WTC11 (cell line): ENCODE measurements at regions not wholly inside any gene's neighbourhood (a gene's known extent, or its start where the extent isn't known, plus 50 kb on each side); places are given as distances from the start of the nearest gene placed in this dataset.

Experiments
- ATAC-seq: fragments of 200-7000 bp; cut with Tn5 transposase; 2 replicates; pipeline ENCODE4 v1.10.0; 2021; ENCODE audit warnings: mild to moderate bottlenecking, moderate library complexity
- CTCF ChIA-PET: fragments of 300-600 bp; sonication (Branson Sonifier 250); formaldehyde crosslinking; loops from one replicate; lab custom pipeline; 2021; ENCODE audit warnings: antibody characterized with exemption; lab: Charles Lee
- POLR2A ChIA-PET: fragments of 350-600 bp; sonication (Branson Sonifier 250); formaldehyde crosslinking; loops from one replicate; lab custom pipeline; 2021; ENCODE audit warnings: antibody characterized with exemption; lab: Charles Lee
- DNase-seq: peaks from one replicate; pipeline ENCODE4 v3.0.0; 2021; ENCODE audit warnings: low spot score
- H3K27ac Mint-ChIP-seq: 2 replicates; pipeline ENCODE4 v1.8.0; 2021; ENCODE audit warnings: mixed read lengths
- H3K27me3 Mint-ChIP-seq: 2 replicates; pipeline ENCODE4 v1.8.0; 2021; ENCODE audit warnings: low read depth, mild to moderate bottlenecking, moderate library complexity, mixed read lengths
- H3K36me3 Mint-ChIP-seq: 2 replicates; pipeline ENCODE4 v1.8.0; 2021; ENCODE audit warnings: mixed read lengths
- H3K4me1 Mint-ChIP-seq: 2 replicates; pipeline ENCODE4 v1.8.0; 2022; ENCODE audit warnings: mixed read lengths
- H3K4me3 Mint-ChIP-seq: 2 replicates; pipeline ENCODE4 v1.8.0; 2021; ENCODE audit warnings: mild to moderate bottlenecking, moderate library complexity, mixed read lengths
- H3K9me3 Mint-ChIP-seq: 2 replicates; pipeline ENCODE4 v1.8.0; 2021; ENCODE audit warnings: mixed read lengths
- ATF1 ChIP-seq: sonication (generic); formaldehyde crosslinking; IDR thresholded peaks from 2 replicates; pipeline ENCODE4 v1.8.1; 2023; ENCODE audit warnings: mild to moderate bottlenecking, moderate library complexity, missing genetic modification reagents
- CBFB ChIP-seq: sonication (generic); formaldehyde crosslinking; IDR thresholded peaks from 2 replicates; pipeline ENCODE4 v1.8.1; 2022; ENCODE audit warnings: mild to moderate bottlenecking, low read depth, missing genetic modification reagents
- CREB1 ChIP-seq: sonication (generic); formaldehyde crosslinking; IDR thresholded peaks from 2 replicates; pipeline ENCODE4 v1.8.0; 2023; ENCODE audit warnings: mild to moderate bottlenecking, missing genetic modification reagents
- FOXJ3 ChIP-seq: sonication (generic); formaldehyde crosslinking; IDR thresholded peaks from 2 replicates; pipeline ENCODE4 v1.9.0; 2021; ENCODE audit warnings: missing genetic modification reagents, mild to moderate bottlenecking, borderline replicate concordance
- GRHL2 ChIP-seq: fragments of 250-450 bp; sonication (Bioruptor Pico); IDR thresholded peaks from 2 replicates; pipeline ENCODE4 v1.8.0; 2022; ENCODE audit warnings: mild to moderate bottlenecking, moderate library complexity; ENCODE audit not compliant: insufficient replicate concordance, severe bottlenecking
- MXD4 ChIP-seq: fragments of 250-450 bp; sonication (Bioruptor Pico); IDR thresholded peaks from 2 replicates; pipeline ENCODE4 v1.8.0; 2021; ENCODE audit warnings: mild to moderate bottlenecking, moderate library complexity, borderline replicate concordance
- NFE2L1 ChIP-seq: sonication (generic); formaldehyde crosslinking; IDR thresholded peaks from 2 replicates; pipeline ENCODE4 v1.8.1; 2023; ENCODE audit warnings: missing genetic modification reagents
- SP1 ChIP-seq: sonication (generic); formaldehyde crosslinking; conservative IDR thresholded peaks from 2 replicates; pipeline ENCODE4 v1.8.1; 2022; ENCODE audit warnings: missing genetic modification reagents
- TP53 ChIP-seq: sonication (generic); formaldehyde crosslinking; IDR thresholded peaks from 2 replicates; pipeline ENCODE4 v1.8.1; 2023; ENCODE audit warnings: mild to moderate bottlenecking, missing genetic modification reagents
- ZNF317 ChIP-seq: sonication (generic); formaldehyde crosslinking; IDR thresholded peaks from 2 replicates; pipeline ENCODE4 v1.8.1; 2023; ENCODE audit warnings: low read depth, mild to moderate bottlenecking, moderate library complexity, missing genetic modification reagents, borderline replicate concordance
- ZNF423 ChIP-seq: fragments of 250-450 bp; sonication (Bioruptor Pico); IDR thresholded peaks from 2 replicates; pipeline ENCODE4 v2.1.2; 2022; ENCODE audit warnings: mild to moderate bottlenecking, moderate library complexity
- TF ChIP-seq, protein P1 (sequence below): sonication (generic); formaldehyde crosslinking; IDR thresholded peaks from 2 replicates; pipeline ENCODE4 v1.8.1; 2023; ENCODE audit warnings: mild to moderate bottlenecking, missing genetic modification reagents
- TF ChIP-seq, protein P2 (sequence below): fragments of 250-450 bp; sonication (Bioruptor Pico); IDR thresholded peaks from 2 replicates; pipeline ENCODE4 v1.8.0; 2021; ENCODE audit warnings: mild to moderate bottlenecking
- TF ChIP-seq, protein P3 (sequence below): fragments of 250-450 bp; sonication (Bioruptor Pico); conservative IDR thresholded peaks from 2 replicates; pipeline ENCODE4 v1.9.0; 2021; ENCODE audit warnings: mild to moderate bottlenecking
- TF ChIP-seq, protein P4 (sequence below): sonication (generic); formaldehyde crosslinking; IDR thresholded peaks from 2 replicates; pipeline ENCODE4 v1.8.1; 2023; ENCODE audit warnings: mild to moderate bottlenecking, missing genetic modification reagents, moderate library complexity
- TF ChIP-seq, protein P5 (sequence below): sonication (generic); formaldehyde crosslinking; IDR thresholded peaks from 2 replicates; pipeline ENCODE4 v1.8.1; 2023; ENCODE audit warnings: mild to moderate bottlenecking, missing genetic modification reagents, moderate library complexity
- TF ChIP-seq, protein P6 (sequence below): sonication (generic); formaldehyde crosslinking; IDR thresholded peaks from 2 replicates; pipeline ENCODE4 v1.8.1; 2022; ENCODE audit warnings: missing genetic modification reagents, borderline replicate concordance
- TF ChIP-seq, protein P7 (sequence below): sonication (generic); formaldehyde crosslinking; IDR thresholded peaks from 2 replicates; pipeline ENCODE4 v1.8.0; 2023; ENCODE audit warnings: missing genetic modification reagents, mild to moderate bottlenecking, borderline replicate concordance
- TF ChIP-seq, protein P8 (sequence below): sonication (generic); formaldehyde crosslinking; IDR thresholded peaks from 2 replicates; pipeline ENCODE4 v1.8.1; 2022; ENCODE audit warnings: mild to moderate bottlenecking, missing genetic modification reagents, moderate library complexity, borderline replicate concordance
- TF ChIP-seq, protein P9 (sequence below): sonication (generic); formaldehyde crosslinking; IDR thresholded peaks from 2 replicates; pipeline ENCODE4 v1.8.1; 2023; ENCODE audit warnings: mild to moderate bottlenecking, missing genetic modification reagents

DNA sequence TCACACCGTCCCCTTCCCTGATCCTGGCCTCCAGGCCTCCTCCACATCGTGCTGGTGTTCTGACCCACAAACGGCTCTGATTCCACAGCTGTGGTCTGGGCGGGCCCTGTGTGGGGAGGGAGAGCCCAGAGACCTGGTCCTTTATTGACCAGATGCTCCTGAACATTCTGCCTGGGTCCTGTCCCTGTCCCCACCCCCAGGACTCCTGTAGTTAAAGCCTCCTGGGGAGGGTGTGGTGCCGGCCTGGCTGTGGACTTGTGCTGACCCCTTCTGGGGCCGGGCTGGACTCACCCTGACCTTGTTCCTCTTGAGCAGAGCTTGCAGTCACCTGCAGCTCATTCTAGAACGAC is 128.7 kb downstream of the CTTN start (continued):
- TF ChIP-seq, protein P1, sequence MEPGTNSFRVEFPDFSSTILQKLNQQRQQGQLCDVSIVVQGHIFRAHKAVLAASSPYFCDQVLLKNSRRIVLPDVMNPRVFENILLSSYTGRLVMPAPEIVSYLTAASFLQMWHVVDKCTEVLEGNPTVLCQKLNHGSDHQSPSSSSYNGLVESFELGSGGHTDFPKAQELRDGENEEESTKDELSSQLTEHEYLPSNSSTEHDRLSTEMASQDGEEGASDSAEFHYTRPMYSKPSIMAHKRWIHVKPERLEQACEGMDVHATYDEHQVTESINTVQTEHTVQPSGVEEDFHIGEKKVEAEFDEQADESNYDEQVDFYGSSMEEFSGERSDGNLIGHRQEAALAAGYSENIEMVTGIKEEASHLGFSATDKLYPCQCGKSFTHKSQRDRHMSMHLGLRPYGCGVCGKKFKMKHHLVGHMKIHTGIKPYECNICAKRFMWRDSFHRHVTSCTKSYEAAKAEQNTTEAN (CRISPR knock-in tag): no peak
- TF ChIP-seq, protein P2, sequence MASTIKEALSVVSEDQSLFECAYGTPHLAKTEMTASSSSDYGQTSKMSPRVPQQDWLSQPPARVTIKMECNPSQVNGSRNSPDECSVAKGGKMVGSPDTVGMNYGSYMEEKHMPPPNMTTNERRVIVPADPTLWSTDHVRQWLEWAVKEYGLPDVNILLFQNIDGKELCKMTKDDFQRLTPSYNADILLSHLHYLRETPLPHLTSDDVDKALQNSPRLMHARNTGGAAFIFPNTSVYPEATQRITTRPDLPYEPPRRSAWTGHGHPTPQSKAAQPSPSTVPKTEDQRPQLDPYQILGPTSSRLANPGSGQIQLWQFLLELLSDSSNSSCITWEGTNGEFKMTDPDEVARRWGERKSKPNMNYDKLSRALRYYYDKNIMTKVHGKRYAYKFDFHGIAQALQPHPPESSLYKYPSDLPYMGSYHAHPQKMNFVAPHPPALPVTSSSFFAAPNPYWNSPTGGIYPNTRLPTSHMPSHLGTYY (CRISPR knock-in tag): no peak
- TF ChIP-seq, protein P3, sequence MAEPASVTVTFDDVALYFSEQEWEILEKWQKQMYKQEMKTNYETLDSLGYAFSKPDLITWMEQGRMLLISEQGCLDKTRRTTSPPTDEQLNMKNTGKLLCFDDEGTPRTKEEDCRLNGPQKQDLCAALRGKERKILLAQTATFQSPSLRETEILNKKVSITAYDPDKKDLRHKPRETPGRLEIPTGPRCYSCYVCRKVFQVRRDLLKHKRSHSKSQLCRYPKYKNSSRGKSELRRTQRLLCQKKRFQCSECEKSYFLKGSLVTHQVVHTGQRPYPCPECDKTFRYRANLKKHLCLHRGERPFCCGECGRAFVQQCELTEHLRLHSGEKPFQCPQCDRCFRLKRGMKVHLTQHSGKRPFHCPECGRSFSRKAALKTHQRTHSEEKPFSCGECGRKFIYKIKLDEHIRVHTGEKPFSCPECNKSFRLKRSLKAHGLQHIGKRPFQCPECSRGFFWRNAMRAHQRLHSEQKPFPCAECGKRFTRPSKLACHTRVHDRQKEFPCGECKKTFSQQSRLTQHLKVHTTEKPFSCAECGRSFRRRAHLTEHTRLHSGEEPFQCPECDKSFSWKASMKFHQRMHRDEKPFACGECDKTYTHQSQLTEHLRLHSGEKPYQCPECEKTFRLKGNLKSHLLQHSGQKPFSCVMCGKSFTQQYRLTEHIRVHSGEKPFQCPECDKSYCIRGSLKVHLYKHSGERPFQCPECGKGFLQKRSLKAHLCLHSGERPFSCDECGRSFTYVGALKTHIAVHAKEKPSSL (CRISPR knock-in tag): no peak
- no peak for TF ChIP-seq TP53
- no peak for TF ChIP-seq MXD4 (CRISPR knock-in tag)
- no peak for TF ChIP-seq NFE2L1
- TF ChIP-seq, protein P4, sequence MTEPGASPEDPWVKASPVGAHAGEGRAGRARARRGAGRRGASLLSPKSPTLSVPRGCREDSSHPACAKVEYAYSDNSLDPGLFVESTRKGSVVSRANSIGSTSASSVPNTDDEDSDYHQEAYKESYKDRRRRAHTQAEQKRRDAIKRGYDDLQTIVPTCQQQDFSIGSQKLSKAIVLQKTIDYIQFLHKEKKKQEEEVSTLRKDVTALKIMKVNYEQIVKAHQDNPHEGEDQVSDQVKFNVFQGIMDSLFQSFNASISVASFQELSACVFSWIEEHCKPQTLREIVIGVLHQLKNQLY (CRISPR knock-in tag): no peak
- TF ChIP-seq, protein P5, sequence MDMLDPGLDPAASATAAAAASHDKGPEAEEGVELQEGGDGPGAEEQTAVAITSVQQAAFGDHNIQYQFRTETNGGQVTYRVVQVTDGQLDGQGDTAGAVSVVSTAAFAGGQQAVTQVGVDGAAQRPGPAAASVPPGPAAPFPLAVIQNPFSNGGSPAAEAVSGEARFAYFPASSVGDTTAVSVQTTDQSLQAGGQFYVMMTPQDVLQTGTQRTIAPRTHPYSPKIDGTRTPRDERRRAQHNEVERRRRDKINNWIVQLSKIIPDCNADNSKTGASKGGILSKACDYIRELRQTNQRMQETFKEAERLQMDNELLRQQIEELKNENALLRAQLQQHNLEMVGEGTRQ: no peak
- TF ChIP-seq, protein P6, sequence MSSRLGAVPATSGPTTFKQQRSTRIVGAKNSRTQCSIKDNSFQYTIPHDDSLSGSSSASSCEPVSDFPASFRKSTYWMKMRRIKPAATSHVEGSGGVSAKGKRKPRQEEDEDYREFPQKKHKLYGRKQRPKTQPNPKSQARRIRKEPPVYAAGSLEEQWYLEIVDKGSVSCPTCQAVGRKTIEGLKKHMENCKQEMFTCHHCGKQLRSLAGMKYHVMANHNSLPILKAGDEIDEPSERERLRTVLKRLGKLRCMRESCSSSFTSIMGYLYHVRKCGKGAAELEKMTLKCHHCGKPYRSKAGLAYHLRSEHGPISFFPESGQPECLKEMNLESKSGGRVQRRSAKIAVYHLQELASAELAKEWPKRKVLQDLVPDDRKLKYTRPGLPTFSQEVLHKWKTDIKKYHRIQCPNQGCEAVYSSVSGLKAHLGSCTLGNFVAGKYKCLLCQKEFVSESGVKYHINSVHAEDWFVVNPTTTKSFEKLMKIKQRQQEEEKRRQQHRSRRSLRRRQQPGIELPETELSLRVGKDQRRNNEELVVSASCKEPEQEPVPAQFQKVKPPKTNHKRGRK (CRISPR knock-in tag): no peak
- TF ChIP-seq CBFB (CRISPR knock-in tag): no peak
- TF ChIP-seq, all 79 proteins: peak for 0

DNA sequence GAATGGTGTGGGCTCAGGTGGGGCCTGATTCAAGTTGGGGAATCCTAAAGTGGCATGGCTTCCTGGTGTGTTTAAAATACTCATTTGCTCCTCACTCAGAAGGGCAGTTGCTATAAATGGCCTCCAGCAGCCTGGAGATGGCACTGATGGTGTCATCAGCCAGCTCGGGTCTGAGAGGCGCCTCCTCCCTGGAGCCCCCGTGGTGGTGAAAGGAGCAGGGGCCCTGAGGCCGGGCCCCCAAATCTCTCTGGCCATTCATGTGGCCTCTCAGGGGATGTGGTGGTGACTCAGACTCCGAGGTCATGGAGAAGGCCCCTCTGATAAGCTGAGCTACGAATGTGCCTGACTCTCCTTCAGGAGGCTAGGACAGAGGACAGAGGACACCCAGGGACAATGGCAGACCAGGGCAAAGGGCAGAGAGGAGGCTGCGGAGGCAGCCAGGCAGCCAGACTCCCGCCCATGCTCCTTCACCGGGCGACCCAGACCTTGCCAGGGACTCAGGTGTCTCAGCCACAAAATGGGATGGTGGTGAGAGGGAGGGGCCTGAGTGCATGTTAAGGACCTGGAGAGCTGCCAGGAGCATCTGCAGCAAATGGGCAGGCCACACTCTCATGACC is 129.2 kb downstream of the CTTN start:
- POLR2A ChIA-PET: no interaction called here
- Mint-ChIP-seq H3K27ac (no peak overlapping the region), H3K4me3 (no peak overlapping the region), H3K4me1 (peaks cover 59% of the 10 kb centered on the region), H3K9me3 (peaks cover 9% of the 10 kb centered on the region), H3K27me3 (no peaks in the 10 kb centered on the region), H3K36me3 (no peaks in the 10 kb centered on the region)
- CTCF ChIA-PET: interaction anchor here (0.6 to 1.7 kb wide), 5 partner anchors 16 to 151 kb away, joined by 3 to 7 read pairs (median 3); no protein-coding TSS in a partner anchor
- DNase-seq: no peak
- ATAC-seq: no peak
- TF ChIP-seq MXD4 (CRISPR knock-in tag) (no peak), GRHL2 (CRISPR knock-in tag) (no peak), CREB1 (CRISPR knock-in tag) (no peak), ZNF317 (CRISPR knock-in tag) (no peak), ZNF423 (no peak), SP1 (CRISPR knock-in tag) (no peak), ATF1 (CRISPR knock-in tag) (no peak), FOXJ3 (no peak)
- TF ChIP-seq, protein P7, sequence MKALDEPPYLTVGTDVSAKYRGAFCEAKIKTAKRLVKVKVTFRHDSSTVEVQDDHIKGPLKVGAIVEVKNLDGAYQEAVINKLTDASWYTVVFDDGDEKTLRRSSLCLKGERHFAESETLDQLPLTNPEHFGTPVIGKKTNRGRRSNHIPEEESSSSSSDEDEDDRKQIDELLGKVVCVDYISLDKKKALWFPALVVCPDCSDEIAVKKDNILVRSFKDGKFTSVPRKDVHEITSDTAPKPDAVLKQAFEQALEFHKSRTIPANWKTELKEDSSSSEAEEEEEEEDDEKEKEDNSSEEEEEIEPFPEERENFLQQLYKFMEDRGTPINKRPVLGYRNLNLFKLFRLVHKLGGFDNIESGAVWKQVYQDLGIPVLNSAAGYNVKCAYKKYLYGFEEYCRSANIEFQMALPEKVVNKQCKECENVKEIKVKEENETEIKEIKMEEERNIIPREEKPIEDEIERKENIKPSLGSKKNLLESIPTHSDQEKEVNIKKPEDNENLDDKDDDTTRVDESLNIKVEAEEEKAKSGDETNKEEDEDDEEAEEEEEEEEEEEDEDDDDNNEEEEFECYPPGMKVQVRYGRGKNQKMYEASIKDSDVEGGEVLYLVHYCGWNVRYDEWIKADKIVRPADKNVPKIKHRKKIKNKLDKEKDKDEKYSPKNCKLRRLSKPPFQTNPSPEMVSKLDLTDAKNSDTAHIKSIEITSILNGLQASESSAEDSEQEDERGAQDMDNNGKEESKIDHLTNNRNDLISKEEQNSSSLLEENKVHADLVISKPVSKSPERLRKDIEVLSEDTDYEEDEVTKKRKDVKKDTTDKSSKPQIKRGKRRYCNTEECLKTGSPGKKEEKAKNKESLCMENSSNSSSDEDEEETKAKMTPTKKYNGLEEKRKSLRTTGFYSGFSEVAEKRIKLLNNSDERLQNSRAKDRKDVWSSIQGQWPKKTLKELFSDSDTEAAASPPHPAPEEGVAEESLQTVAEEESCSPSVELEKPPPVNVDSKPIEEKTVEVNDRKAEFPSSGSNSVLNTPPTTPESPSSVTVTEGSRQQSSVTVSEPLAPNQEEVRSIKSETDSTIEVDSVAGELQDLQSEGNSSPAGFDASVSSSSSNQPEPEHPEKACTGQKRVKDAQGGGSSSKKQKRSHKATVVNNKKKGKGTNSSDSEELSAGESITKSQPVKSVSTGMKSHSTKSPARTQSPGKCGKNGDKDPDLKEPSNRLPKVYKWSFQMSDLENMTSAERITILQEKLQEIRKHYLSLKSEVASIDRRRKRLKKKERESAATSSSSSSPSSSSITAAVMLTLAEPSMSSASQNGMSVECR (CRISPR knock-in tag): no peak
- TF ChIP-seq, protein P8, sequence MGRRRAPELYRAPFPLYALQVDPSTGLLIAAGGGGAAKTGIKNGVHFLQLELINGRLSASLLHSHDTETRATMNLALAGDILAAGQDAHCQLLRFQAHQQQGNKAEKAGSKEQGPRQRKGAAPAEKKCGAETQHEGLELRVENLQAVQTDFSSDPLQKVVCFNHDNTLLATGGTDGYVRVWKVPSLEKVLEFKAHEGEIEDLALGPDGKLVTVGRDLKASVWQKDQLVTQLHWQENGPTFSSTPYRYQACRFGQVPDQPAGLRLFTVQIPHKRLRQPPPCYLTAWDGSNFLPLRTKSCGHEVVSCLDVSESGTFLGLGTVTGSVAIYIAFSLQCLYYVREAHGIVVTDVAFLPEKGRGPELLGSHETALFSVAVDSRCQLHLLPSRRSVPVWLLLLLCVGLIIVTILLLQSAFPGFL (CRISPR knock-in tag): no peak
- TF ChIP-seq, protein P9, sequence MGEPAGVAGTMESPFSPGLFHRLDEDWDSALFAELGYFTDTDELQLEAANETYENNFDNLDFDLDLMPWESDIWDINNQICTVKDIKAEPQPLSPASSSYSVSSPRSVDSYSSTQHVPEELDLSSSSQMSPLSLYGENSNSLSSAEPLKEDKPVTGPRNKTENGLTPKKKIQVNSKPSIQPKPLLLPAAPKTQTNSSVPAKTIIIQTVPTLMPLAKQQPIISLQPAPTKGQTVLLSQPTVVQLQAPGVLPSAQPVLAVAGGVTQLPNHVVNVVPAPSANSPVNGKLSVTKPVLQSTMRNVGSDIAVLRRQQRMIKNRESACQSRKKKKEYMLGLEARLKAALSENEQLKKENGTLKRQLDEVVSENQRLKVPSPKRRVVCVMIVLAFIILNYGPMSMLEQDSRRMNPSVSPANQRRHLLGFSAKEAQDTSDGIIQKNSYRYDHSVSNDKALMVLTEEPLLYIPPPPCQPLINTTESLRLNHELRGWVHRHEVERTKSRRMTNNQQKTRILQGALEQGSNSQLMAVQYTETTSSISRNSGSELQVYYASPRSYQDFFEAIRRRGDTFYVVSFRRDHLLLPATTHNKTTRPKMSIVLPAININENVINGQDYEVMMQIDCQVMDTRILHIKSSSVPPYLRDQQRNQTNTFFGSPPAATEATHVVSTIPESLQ (CRISPR knock-in tag): no peak
